Aorta (tissue), 5 donors: ENCODE measurements at regions not wholly inside any gene's neighbourhood (a gene's known extent, or its start where the extent isn't known, plus 50 kb on each side); places are given as distances from the start of the nearest gene placed in this dataset.

ENCODE experiments used
- ATAC-seq: fragments of 200-7000 bp; cut with Tn5 transposase; one replicate; pipeline ENCODE4 v1.9.1; 2022; ENCODE audit warnings: moderate library complexity; ENCODE audit not compliant: low FRiP score
- DNase-seq, 2 donors: peaks; one replicate each; pipeline ENCODE4 v3.0.0-alpha.2; 2020
- H3K27ac ChIP-seq, 2 donors: one replicate each; pipeline ENCODE4 v1.5.1; 2013; ENCODE audit warnings: low read length in 2 of 2, mild to moderate bottlenecking in 2 of 2, moderate library complexity in 2 of 2, control low read depth in 1 of 2, inconsistent platforms in 1 of 2, low read depth in 1 of 2
- H3K27me3 ChIP-seq, 2 donors: one replicate each; pipeline ENCODE4 v1.6.1; 2013; ENCODE audit warnings: control low read depth in 1 of 2, low read length in 1 of 2, mild to moderate bottlenecking in 1 of 2, moderate library complexity in 1 of 2; ENCODE audit not compliant: insufficient read depth in 2 of 2, control insufficient read depth in 1 of 2
- H3K36me3 ChIP-seq, 2 donors: one replicate each; pipeline ENCODE4 v1.6.1; 2013; ENCODE audit warnings: control low read depth in 1 of 2, low read length in 1 of 2, mild to moderate bottlenecking in 1 of 2; ENCODE audit not compliant: insufficient read depth in 2 of 2, control insufficient read depth in 1 of 2
- H3K4me1 ChIP-seq, 2 donors: one replicate each; pipeline ENCODE4 v1.6.1; 2013; ENCODE audit warnings: low read length in 2 of 2, control low read depth in 1 of 2, mild to moderate bottlenecking in 1 of 2, moderate library complexity in 1 of 2; ENCODE audit not compliant: insufficient read depth in 2 of 2, control insufficient read depth in 1 of 2
- H3K4me3 ChIP-seq, 2 donors: one replicate each; pipeline ENCODE4 v1.5.1; 2013; ENCODE audit warnings: low read length in 2 of 2, control low read depth in 1 of 2, mild to moderate bottlenecking in 1 of 2
- H3K9me3 ChIP-seq: one replicate; pipeline ENCODE4 v1.6.1; 2013; ENCODE audit warnings: mild to moderate bottlenecking, low read length; ENCODE audit not compliant: control insufficient read depth
- WGBS, 2 donors: extraction: QIAGEN DNeasy Blood & Tissue Kit; methylation state at CpG; one replicate each; pipeline ENCODE4 v1.1.7; 2013; 5-methylcytosine and 5-hydroxymethylcytosine counted together
- intact Hi-C, 2 donors: fragments of 100-400 bp; cut with DNase I; formaldehyde crosslinking; loops; one replicate each; pipeline versions ENCODE4 v1.14.2 to v1.15.0; 2022
- donor health status: healthy with polysubstance abuse.
- donor health status: Bipolar disorder and iron deficiency.
- donor health status: DM: no; HTN: no; CAD: no.
- donor health status: DM: no; HTN: no; CAD: no.
- donor health status: DM: yes; HTN: yes; CAD: no.

GRCh38 chr2:228261546-228261945, 80.1 kb upstream of the SPHKAP start:
- H3K27ac ChIP-seq = no peak overlapping the region
- ATAC-seq = no peak
- no peak for DNase-seq
- H3K27me3 ChIP-seq = no peaks in the 10 kb centered on the region
- no peaks in the 10 kb centered on the region for H3K4me1 ChIP-seq
- H3K9me3 ChIP-seq = no peaks in the 10 kb centered on the region
- intact Hi-C loops = no loop called here
- 82 to 84% methylated on average over 7 of the region's 7 CpGs for WGBS, 2 donors
- no peaks in the 10 kb centered on the region for H3K36me3 ChIP-seq
- no peak overlapping the region for H3K4me3 ChIP-seq

- Histone ChIP-seq H3K4me1 (no peaks in the 10 kb centered on the region), H3K27me3 (no peaks in the 10 kb centered on the region), H3K27ac (no peak overlapping the region), H3K4me3 (no peak overlapping the region), H3K9me3 (peaks cover 6% of the 10 kb centered on the region), H3K36me3 (no peaks in the 10 kb centered on the region)
- no peak for DNase-seq
- no peak for ATAC-seq
- intact Hi-C loops = no loop called here
Measured at GRCh38 chr2:228257379-228257778, 75.9 kb upstream of the SPHKAP start.

DNA sequence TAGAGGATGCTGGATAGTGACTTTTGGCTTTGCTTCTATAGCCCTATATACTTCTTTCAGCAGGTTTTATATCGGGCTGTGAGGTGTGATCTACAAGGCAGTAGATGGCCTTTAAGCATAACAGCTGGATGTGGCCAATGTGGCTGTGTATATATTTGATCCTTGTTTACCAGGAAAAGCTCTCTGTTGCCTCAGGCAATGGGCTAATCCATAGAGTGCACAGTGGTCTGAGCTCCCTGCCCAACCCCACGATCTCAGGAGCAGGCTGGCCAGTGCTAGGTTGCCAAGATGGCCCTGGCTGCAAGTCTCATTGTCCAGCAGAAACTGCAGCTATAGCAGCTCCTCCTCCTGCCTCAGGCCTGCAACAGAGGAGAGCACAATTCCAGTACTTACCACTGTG, 72.3 kb upstream of the SPHKAP start:
- no peak for ATAC-seq
- Histone ChIP-seq H3K27me3 (no peaks in the 10 kb centered on the region), H3K9me3 (peaks cover 6% of the 10 kb centered on the region), H3K4me1 (no peaks in the 10 kb centered on the region), H3K4me3 (no peak overlapping the region), H3K36me3 (no peaks in the 10 kb centered on the region), H3K27ac (no peak overlapping the region)
- no peak for DNase-seq
- WGBS, 2 donors = 71 to 75% methylated on average over 2 of the region's 2 CpGs
- intact Hi-C loops = no loop called here

- DNase-seq (no peak), ATAC-seq (no peak)
- Histone ChIP-seq H3K9me3 (peaks cover 2% of the 10 kb centered on the region), H3K27ac (no peak overlapping the region), H3K27me3 (no peaks in the 10 kb centered on the region), H3K4me3 (no peak overlapping the region), H3K4me1 (no peaks in the 10 kb centered on the region), H3K36me3 (no peaks in the 10 kb centered on the region)
- WGBS, 2 donors = 79 to 88% methylated on average over 2 of the region's 2 CpGs
- intact Hi-C loops = no loop called here
Measured at GRCh38 chr2:228247335-228247734, 65.8 kb upstream of the SPHKAP start.

GRCh38 chr2:228245601-228246000, 64.1 kb upstream of the SPHKAP start:
- H3K27me3 ChIP-seq = no peaks in the 10 kb centered on the region
- no peak overlapping the region for H3K4me3 ChIP-seq
- intact Hi-C loops = no loop called here
- no peaks in the 10 kb centered on the region for H3K4me1 ChIP-seq
- no peak overlapping the region for H3K27ac ChIP-seq
- ATAC-seq (no peak), DNase-seq (no peak)
- H3K9me3 ChIP-seq = peaks cover 2% of the 10 kb centered on the region
- WGBS, 2 donors = 83 to 88% methylated on average over 4 of the region's 4 CpGs
- H3K36me3 ChIP-seq = no peaks in the 10 kb centered on the region

- intact Hi-C loops = no loop called here
- Histone ChIP-seq H3K9me3 (peaks cover 2% of the 10 kb centered on the region), H3K36me3 (no peaks in the 10 kb centered on the region), H3K4me1 (no peaks in the 10 kb centered on the region), H3K4me3 (no peak overlapping the region), H3K27ac (no peak overlapping the region), H3K27me3 (no peaks in the 10 kb centered on the region)
- WGBS, 2 donors = 89 to 92% methylated on average over 1 of the region's 1 CpG
- DNase-seq (no peak), ATAC-seq (no peak)
Measured at GRCh38 chr2:228242591-228242990, 61.1 kb upstream of the SPHKAP start.

DNA sequence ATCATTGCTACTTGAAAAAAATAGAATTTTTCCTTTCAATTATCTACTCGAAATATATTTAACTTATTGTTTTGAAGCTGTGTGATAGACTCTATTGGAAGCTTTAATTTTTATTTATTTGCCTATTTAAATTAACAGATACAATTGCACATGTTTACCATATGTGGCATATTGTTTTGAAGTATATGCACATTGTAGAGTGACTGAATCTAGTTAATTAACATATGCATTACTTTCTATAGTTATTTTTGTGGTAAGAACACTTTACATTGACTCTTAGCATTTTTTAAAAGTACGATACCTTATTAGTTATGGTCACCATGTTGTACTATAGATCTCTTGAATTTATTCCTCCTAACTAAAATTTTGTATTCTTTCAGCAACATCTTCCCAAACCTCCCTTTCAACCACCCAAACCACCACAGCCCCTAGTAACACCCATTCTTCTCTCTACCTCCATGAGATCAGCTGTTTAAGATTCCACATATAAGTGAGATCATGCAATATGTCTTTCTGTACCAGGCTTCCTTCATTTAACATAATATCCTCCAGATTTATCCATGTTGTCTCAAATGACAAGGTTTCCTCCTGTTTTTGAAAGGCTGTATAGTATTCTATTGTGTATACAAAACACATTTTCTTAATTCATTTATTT, 58.5 kb upstream of the SPHKAP start:
- DNase-seq (no peak), ATAC-seq (no peak)
- Histone ChIP-seq H3K4me3 (no peak overlapping the region), H3K36me3 (no peaks in the 10 kb centered on the region), H3K27ac (no peak overlapping the region), H3K9me3 (peaks cover 1% of the 10 kb centered on the region), H3K27me3 (peaks cover 0 to 2% of the 10 kb centered on the region in 2 donors), H3K4me1 (no peaks in the 10 kb centered on the region)
- 67 to 75% methylated on average over 2 of the region's 2 CpGs for WGBS, 2 donors
- intact Hi-C loops = no loop called here

DNA sequence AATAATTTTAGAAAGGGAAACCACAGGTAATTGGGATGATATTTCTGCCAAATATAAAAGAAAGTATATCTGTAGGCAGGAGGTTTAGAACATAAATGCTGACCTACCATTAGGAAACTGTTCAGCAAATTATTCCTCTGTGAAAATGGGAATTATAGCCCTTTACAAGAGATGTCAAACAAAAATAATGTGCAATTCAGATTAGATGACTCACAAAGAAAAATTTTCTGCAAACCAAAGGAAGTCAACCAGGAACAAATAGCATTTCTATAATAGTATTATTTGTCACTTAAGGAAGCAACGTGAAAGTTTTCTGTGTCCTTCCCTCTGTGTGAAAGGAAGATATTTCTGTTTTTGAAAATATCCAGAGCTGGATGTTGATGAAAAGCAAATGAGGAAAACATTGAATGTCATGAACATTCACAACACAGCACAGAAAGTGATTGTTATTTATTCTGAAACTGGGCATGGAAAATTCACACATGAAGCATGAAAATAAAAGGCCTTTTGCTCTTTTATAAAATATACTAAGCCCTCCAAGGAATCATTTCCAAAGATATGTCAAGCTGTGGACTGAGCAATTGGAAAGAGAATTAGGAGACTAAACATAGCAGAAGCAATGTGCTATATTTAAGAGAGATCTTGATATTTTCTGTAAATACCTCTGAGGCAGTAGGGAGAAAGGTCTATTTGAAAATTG, 57.9 kb upstream of the SPHKAP start:
- Histone ChIP-seq H3K9me3 (peaks cover 1% of the 10 kb centered on the region), H3K27ac (no peak overlapping the region), H3K27me3 (peaks cover 0 to 2% of the 10 kb centered on the region in 2 donors), H3K36me3 (no peaks in the 10 kb centered on the region), H3K4me1 (no peaks in the 10 kb centered on the region), H3K4me3 (no peak overlapping the region)
- DNase-seq = no peak
- ATAC-seq = no peak
- WGBS, 2 donors = 17 to 18% methylated on average over 1 of the region's 1 CpG
- intact Hi-C loops = no loop called here
